ENCODE measurements at regions not wholly inside any gene's neighbourhood (a gene's known extent, or its start where the extent isn't known, plus 50 kb on each side); places are given as distances from the start of the nearest gene placed in this dataset.
"Not testable (repeated sequence)": the region's sequence is repeated elsewhere in the genome, so short reads cannot be mapped to it uniquely, and the experiment has no call there.

- no peak for DNase-seq (ENCODE audit: low spot score)
- TF ChIP-seq CTCF (IDR thresholded peaks at IDR 0.05; ENCODE audit: extremely low read depth, missing control alignments): no peak
Measured at GRCh38 chr3:59506191-59506590, 456.4 kb upstream of the CFAP20DC start.

GRCh38 chr3:59503441-59503840 is 453.6 kb upstream of the CFAP20DC start:
- DNase-seq (ENCODE audit: low spot score): no peak
- TF ChIP-seq CTCF (IDR thresholded peaks at IDR 0.05; ENCODE audit: extremely low read depth, missing control alignments): no peak

GRCh38 chr3:59502806-59503205 is 453.0 kb upstream of the CFAP20DC start:
- no peak for DNase-seq (ENCODE audit: low spot score)
- TF ChIP-seq CTCF (IDR thresholded peaks at IDR 0.05; ENCODE audit: extremely low read depth, missing control alignments): no peak

GRCh38 chr3:59499954-59500353 is 450.1 kb upstream of the CFAP20DC start:
- DNase-seq (ENCODE audit: low spot score): no peak

GRCh38 chr3:59499000-59499399 is 449.2 kb upstream of the CFAP20DC start:
- no peak for DNase-seq (ENCODE audit: low spot score)
- no peak for TF ChIP-seq CTCF (IDR thresholded peaks at IDR 0.05; ENCODE audit: extremely low read depth, missing control alignments)

More at GRCh38 chr3:59499954-59500353, 450.1 kb upstream of the CFAP20DC start:
- no peak for TF ChIP-seq CTCF (IDR thresholded peaks at IDR 0.05; ENCODE audit: extremely low read depth, missing control alignments)

- no peak for DNase-seq (ENCODE audit: low spot score)
- no peak for TF ChIP-seq CTCF (IDR thresholded peaks at IDR 0.05; ENCODE audit: extremely low read depth, missing control alignments)
Measured at GRCh38 chr3:59496250-59496649, 446.4 kb upstream of the CFAP20DC start.

- not testable (repeated sequence) for DNase-seq (ENCODE audit: low spot score)
Measured at GRCh38 chr3:59494969-59495368, 445.1 kb upstream of the CFAP20DC start.

GRCh38 chr3:59486520-59486919 is 436.7 kb upstream of the CFAP20DC start:
- no peak for DNase-seq (ENCODE audit: low spot score)
- no peak for TF ChIP-seq CTCF (IDR thresholded peaks at IDR 0.05; ENCODE audit: extremely low read depth, missing control alignments)

Measured in GM20000 (cell line).